NCI-H2227 (cell line): ENCODE measurements at regions not wholly inside any gene's neighbourhood (a gene's known extent, or its start where the extent isn't known, plus 50 kb on each side); places are given as distances from the start of the nearest gene placed in this dataset.

ENCODE experiments used
- DNase-seq: peaks from one replicate; lab custom pipeline; 2025; ENCODE audit not compliant: unreplicated experiment; lab: John Stamatoyannopoulos, UW

DNA sequence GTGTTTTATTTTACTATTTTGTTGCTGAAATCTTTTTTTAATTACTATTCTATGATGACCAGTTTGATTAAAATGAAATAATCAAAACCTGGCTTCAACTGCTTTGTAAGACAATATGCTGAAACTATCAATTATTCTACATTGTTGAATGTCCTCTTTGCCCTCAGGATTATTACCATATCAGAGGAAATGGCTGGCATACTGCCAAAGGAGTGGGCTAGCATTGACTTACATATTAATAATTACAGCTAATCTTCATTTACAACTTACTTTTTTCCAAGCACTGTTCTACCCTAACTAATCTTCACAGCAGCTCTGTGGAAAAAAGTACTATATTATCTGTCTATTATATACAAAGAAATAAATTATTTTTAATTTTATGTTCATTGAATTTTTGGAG, 560.5 kb downstream of the BCKDHB start:
- no peak for DNase-seq

GRCh38 chr6:80658926-80659325, 552.5 kb downstream of the BCKDHB start:
- DNase-seq = no peak

DNA sequence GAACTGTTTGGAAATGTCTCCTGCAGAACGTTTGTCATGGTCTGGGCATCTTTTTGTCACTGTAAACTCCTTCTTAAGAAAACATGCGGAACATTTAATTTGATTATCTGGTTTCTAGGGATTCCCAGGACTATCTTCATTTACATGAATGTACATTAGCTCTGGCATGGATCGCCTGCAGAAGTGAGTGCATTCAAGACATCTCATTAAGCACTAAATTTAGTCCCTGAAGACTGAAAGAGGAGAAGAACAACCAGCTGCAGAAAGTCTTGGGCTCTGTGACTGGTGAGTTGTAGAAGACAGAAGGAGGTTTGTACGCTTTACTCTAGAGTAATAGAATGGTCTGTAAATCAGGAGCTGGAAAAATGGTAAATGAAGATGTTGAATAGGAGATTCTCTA, 540.7 kb downstream of the BCKDHB start:
- DNase-seq = no peak

GRCh38 chr6:80643881-80644280, 537.4 kb downstream of the BCKDHB start:
- DNase-seq = no peak

GRCh38 chr6:80642452-80642851, 536.0 kb downstream of the BCKDHB start:
- no peak for DNase-seq

- DNase-seq = no peak
Observed at GRCh38 chr6:80641591-80641990, 535.1 kb downstream of the BCKDHB start.

GRCh38 chr6:80640176-80640575, 533.7 kb downstream of the BCKDHB start:
- no peak for DNase-seq

GRCh38 chr6:80639181-80639629, 532.7 kb downstream of the BCKDHB start:
- DNase-seq = no peak

- peak; percentile 47 for DNase-seq
Observed at GRCh38 chr6:80638213-80639055, 532.0 kb downstream of the BCKDHB start.

DNA sequence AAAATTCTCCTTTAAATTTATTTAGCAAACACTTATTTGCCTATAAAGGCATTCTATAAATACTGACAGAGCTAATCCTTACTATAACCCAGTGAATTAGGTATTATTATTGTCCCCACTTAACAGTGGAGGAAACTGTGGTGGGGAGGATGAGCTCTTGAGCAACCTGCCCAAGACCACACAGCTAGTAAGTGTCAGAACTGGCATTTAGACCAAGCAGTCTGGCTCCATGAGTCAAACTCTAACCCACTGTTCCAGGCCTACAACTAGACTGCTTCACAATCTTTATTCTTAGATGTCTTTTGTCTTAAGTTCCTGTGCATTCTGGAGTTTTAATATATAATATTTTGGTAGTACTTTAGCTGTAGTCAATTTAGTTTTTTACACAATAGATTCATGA, 530.8 kb downstream of the BCKDHB start:
- DNase-seq = no peak

- no peak for DNase-seq
Observed at GRCh38 chr6:80636689-80637088, 530.2 kb downstream of the BCKDHB start.

GRCh38 chr6:80633412-80633811, 526.9 kb downstream of the BCKDHB start:
- no peak for DNase-seq

- DNase-seq = no peak
Observed at GRCh38 chr6:80625405-80625804, 518.9 kb downstream of the BCKDHB start.

- DNase-seq = no peak
Observed at GRCh38 chr6:80623066-80623815, 516.8 kb downstream of the BCKDHB start.

DNA sequence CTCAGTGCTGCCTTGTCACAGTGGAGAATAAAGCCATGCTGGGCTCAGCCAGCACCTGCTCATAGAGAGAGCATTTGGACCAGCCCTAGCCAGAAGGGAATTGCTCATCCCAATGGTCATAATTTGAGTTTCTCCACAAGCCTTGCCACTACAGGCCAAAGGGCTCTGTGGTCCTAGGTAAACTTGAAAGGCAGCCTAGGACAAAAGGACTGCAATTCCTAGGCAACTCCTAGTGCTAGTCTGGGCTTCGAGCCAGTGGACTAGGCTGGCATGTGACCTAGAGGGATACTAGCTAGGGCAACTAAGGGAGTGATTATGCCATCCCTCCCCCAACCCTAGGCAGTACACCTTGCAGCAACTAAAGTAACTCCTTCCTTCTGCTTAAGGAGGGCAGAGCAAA, 516.2 kb downstream of the BCKDHB start:
- DNase-seq = no peak

DNA sequence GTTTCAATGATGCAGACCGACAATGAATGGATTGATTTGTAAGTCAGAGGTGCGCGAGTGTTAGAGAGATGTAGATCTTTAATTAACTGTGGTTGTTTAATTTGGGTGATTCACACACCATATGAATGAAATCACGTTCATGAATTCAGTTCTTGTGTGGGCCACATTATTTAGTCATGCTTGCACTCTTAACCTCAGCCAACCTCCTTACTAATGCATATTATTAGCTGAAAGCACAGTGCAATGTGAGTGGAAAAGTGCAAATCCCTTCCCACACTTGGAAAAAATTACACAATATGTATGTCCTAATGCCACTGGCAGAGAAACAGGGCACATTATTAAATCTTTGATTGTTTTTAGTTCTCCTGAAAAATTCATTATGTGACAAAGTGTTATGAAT, 512.5 kb downstream of the BCKDHB start:
- no peak for DNase-seq

GRCh38 chr6:80610846-80611245, 504.4 kb downstream of the BCKDHB start:
- no peak for DNase-seq

DNA sequence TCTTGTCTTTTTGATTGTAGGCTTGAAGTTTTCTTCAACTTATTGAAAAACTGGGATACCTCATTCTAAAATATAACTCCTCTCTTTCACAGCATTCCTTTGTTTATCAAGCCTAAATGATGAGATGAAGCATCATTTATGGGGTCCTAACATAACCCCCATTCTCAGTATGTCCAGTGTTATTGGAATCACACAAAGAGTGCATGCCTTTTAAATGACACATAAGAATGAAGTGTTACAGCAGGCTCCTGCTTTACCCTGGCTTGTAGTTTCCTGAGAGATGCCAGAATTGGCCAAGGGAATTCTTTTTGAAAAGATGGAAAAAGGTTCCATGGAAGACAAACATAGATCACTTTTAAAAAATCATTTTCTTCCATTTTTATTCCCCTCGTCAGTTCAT, 502.4 kb downstream of the BCKDHB start:
- no peak for DNase-seq

- no peak for DNase-seq
Observed at GRCh38 chr6:80607811-80608391, 501.4 kb downstream of the BCKDHB start.

- peak; percentile 3 for DNase-seq
Observed at GRCh38 chr6:80605165-80605989, 498.9 kb downstream of the BCKDHB start.

- DNase-seq = no peak
Observed at GRCh38 chr6:80603679-80604078, 497.2 kb downstream of the BCKDHB start.
